ENCODE measurements at regions not wholly inside any gene's neighbourhood (a gene's known extent, or its start where the extent isn't known, plus 50 kb on each side); places are given as distances from the start of the nearest gene placed in this dataset.

GRCh38 chr2:10232096-10232815, 70.4 kb upstream of the HPCAL1 start:
- 82% methylated on average over 15 of the region's 23 CpGs for WGBS (ENCODE audit: insufficient coverage, low coverage, low lambda C conversion rate, missing lambda C conversion rate)
- intact Hi-C loops (cut with DNase I), result no loop called here
- Histone ChIP-seq H3K27me3 (no peaks in the 10 kb centered on the region), H3K36me3 (no peaks in the 10 kb centered on the region), H3K9me3 (no peaks in the 10 kb centered on the region), H3K4me1 (no peaks in the 10 kb centered on the region), H3K4me3 (no peak overlapping the region), H3K27ac (no peak overlapping the region)
- ATAC-seq (peak in 2 of 4 donors; percentile 16 to 22), DNase-seq (peak in 2 of 3 donors; percentile 36 to 43)
- TF ChIP-seq, protein P1, sequence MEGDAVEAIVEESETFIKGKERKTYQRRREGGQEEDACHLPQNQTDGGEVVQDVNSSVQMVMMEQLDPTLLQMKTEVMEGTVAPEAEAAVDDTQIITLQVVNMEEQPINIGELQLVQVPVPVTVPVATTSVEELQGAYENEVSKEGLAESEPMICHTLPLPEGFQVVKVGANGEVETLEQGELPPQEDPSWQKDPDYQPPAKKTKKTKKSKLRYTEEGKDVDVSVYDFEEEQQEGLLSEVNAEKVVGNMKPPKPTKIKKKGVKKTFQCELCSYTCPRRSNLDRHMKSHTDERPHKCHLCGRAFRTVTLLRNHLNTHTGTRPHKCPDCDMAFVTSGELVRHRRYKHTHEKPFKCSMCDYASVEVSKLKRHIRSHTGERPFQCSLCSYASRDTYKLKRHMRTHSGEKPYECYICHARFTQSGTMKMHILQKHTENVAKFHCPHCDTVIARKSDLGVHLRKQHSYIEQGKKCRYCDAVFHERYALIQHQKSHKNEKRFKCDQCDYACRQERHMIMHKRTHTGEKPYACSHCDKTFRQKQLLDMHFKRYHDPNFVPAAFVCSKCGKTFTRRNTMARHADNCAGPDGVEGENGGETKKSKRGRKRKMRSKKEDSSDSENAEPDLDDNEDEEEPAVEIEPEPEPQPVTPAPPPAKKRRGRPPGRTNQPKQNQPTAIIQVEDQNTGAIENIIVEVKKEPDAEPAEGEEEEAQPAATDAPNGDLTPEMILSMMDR (IDR thresholded peaks at IDR 0.05), result no peak
- no peak for TF ChIP-seq POLR2A (IDR thresholded peaks at IDR 0.05)

- ATAC-seq (no peak), DNase-seq (no peak)
- H3K36me3 ChIP-seq, result no peaks in the 10 kb centered on the region
- no peak overlapping the region for H3K4me3 ChIP-seq
- no peak for TF ChIP-seq POLR2A (IDR thresholded peaks at IDR 0.05)
- TF ChIP-seq, protein P1 (IDR thresholded peaks at IDR 0.05), result no peak
- H3K4me1 ChIP-seq, result no peaks in the 10 kb centered on the region
- WGBS (ENCODE audit: insufficient coverage, low coverage, low lambda C conversion rate, missing lambda C conversion rate), result 89% methylated on average over 7 of the region's 7 CpGs
- intact Hi-C loops (cut with DNase I), result no loop called here
- H3K9me3 ChIP-seq, result no peaks in the 10 kb centered on the region
- no peak overlapping the region for H3K27ac ChIP-seq
- no peaks in the 10 kb centered on the region for H3K27me3 ChIP-seq
Measured at GRCh38 chr2:10233131-10234012, 69.3 kb upstream of the HPCAL1 start.

DNA sequence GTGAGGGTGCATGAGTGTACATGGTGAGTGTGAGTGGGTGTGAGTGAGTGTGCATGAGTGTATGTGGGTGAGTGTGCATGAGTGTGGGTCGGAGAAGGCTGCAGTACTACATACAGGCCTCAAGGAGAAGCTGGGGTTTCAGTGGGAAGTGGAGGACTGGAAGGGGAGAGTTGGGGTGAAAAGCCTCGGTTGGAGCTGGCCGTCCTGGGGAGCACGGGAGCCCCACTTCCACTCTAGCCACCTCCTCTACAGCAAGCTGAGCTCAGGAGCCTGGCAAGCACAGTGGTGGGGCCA, 68.7 kb upstream of the HPCAL1 start:
- DNase-seq (peak in 1 of 3 donors; percentile 27), ATAC-seq (no peak)
- Histone ChIP-seq H3K9me3 (no peaks in the 10 kb centered on the region), H3K4me1 (no peaks in the 10 kb centered on the region), H3K4me3 (no peak overlapping the region), H3K27me3 (no peaks in the 10 kb centered on the region), H3K36me3 (no peaks in the 10 kb centered on the region), H3K27ac (no peak overlapping the region)
- intact Hi-C loops (cut with DNase I), result no loop called here
- TF ChIP-seq, protein P1 (IDR thresholded peaks at IDR 0.05), result no peak
- no peak for TF ChIP-seq POLR2A (IDR thresholded peaks at IDR 0.05)
- no CpG with 5 or more reads among the region's 4 CpGs for WGBS (ENCODE audit: insufficient coverage, low coverage, low lambda C conversion rate, missing lambda C conversion rate)

DNA sequence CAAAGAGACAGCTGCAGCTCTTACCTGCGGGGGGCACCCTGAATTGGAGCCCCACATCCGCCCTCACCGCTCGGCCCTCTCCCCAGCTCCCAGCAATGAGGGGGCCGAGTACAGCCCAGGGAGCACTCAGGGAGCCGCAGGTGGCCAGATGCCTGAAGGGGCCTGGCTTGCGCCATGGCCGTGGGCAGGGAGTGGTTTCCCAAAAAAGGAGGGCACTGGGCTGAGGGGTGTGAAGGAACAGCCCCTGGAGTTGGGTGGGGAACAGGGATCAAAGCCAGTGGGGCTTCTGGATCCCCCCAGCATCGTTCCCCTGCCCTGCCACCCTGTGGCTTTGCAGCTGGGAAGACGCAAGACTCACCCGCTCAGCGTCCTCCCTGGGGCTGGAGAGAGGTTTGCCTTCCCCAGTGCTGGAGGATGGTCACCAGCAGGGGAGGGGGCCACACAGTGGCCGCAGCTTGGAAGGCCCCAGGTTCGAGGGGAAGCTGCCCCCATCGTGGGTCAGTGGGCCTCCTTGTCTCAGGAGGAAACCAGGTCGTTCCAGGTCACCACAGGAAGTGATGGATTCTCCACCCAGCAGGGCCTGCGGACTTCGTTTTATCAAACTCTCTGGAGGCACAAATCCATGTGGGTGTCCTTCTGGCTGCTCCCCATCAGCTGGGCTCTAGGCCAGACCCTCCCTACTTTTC, 68.2 kb upstream of the HPCAL1 start:
- Histone ChIP-seq H3K4me1 (no peaks in the 10 kb centered on the region), H3K36me3 (no peaks in the 10 kb centered on the region), H3K27me3 (no peaks in the 10 kb centered on the region), H3K27ac (no peak overlapping the region), H3K4me3 (no peak overlapping the region), H3K9me3 (no peaks in the 10 kb centered on the region)
- no peak for ATAC-seq
- no peak for TF ChIP-seq POLR2A (IDR thresholded peaks at IDR 0.05)
- TF ChIP-seq, protein P1 (IDR thresholded peaks at IDR 0.05), result no peak
- intact Hi-C loops (cut with DNase I), result no loop called here
- whole genome bisulfite sequencing (ENCODE audit: insufficient coverage, low coverage, low lambda C conversion rate, missing lambda C conversion rate), result no CpG with 5 or more reads among the region's 18 CpGs
- peak in 1 of 3 donors; percentile 11 for DNase-seq

Measured in right lobe of liver (tissue), 6 donors.